GM12878 (cell line): ENCODE measurements at regions not wholly inside any gene's neighbourhood (a gene's known extent, or its start where the extent isn't known, plus 50 kb on each side); places are given as distances from the start of the nearest gene placed in this dataset.
"Not testable (repeated sequence)": the region's sequence is repeated elsewhere in the genome, so short reads cannot be mapped to it uniquely, and the experiment has no call there.

ENCODE experiments used
- ATAC-seq: fragments of 200-7000 bp; cut with Tn5 transposase; 3 replicates; pipeline ENCODE4 v1.9.1; 2020; ENCODE audit warnings: mild to moderate bottlenecking, moderate library complexity
- BruUV-seq: library from RNA; stranded (reverse); fragments of 400-500 nt; replicated peaks from 2 replicates; lab custom pipeline; 2021; lab: Mats Ljungman, UMichigan
- CTCF ChIA-PET: fragments of 300-600 bp; sonication (Branson Sonifier 250); formaldehyde crosslinking; extraction: SDS; loops from one replicate; lab custom pipeline; 2021; ENCODE audit warnings: inconsistent platforms; lab: Yijun Ruan, JAX
- POLR2A ChIA-PET: fragments of 350-600 bp; formaldehyde crosslinking; extraction: SDS; loops from one replicate; lab custom pipeline; 2021; ENCODE audit warnings: inconsistent platforms; lab: Charles Lee
- RAD21 ChIA-PET: fragments of 300-600 bp; sonication (Branson Sonifier 250); formaldehyde crosslinking; loops from one replicate; lab custom pipeline; 2023; ENCODE audit warnings: antibody characterized with exemption; ENCODE audit not compliant: unreplicated experiment; lab: Charles Lee
- SMC1A ChIA-PET: fragments of 300-600 bp; sonication (Branson Sonifier 250); formaldehyde crosslinking; loops from one replicate; lab custom pipeline; 2023; ENCODE audit not compliant: unreplicated experiment, uncharacterized antibody; lab: Charles Lee
- DNase-seq: peaks from one replicate; pipeline ENCODE4 v3.0.0-alpha.2; 2011; ENCODE audit warnings: low read depth, low spot score
- FAIRE-seq: peaks from 3 replicates; lab custom pipeline; 2011; peaks lifted over from hg19 to GRCh38; lab: Jason Lieb, UNC
- H2AFZ ChIP-seq: 2 replicates; pipeline ENCODE4 v1.6.0; 2011; ENCODE audit warnings: low read depth, low read length, control low read depth; ENCODE audit not compliant: control insufficient read depth
- H3K27ac ChIP-seq: 2 replicates; pipeline ENCODE4 v1.5.1; 2011; ENCODE audit warnings: control low read depth; ENCODE audit not compliant: control insufficient read depth, insufficient read depth
- H3K27me3 ChIP-seq, 2 experiments: replicated peaks in 1 of 2; 2 replicates each; pipeline versions ENCODE4 v1.6.0 to v1.6.1; 2011; ENCODE audit warnings: low read length in 1 of 2; ENCODE audit not compliant: control insufficient read depth in 2 of 2, insufficient read depth in 2 of 2
- H3K36me3 ChIP-seq, 2 experiments: 2 replicates each; pipeline ENCODE4 v1.5.1; 2011; ENCODE audit warnings: low read length in 1 of 2; ENCODE audit not compliant: control insufficient read depth in 2 of 2, insufficient read depth in 2 of 2
- H3K4me1 ChIP-seq: 2 replicates; pipeline ENCODE4 v1.6.1; 2011; ENCODE audit warnings: mild to moderate bottlenecking, low read length, moderate library complexity, mixed read lengths; ENCODE audit not compliant: control insufficient read depth, insufficient read depth
- H3K4me2 ChIP-seq: 2 replicates; pipeline ENCODE4 v1.6.0; 2011; ENCODE audit warnings: control low read depth; ENCODE audit not compliant: control insufficient read depth, insufficient read depth
- H3K4me3 ChIP-seq: fragments of 200-600 bp; sonication (generic); 2 replicates; pipeline ENCODE4 v1.5.1; 2016
- H3K79me2 ChIP-seq: 2 replicates; pipeline ENCODE4 v1.6.0; 2011; ENCODE audit warnings: low read length; ENCODE audit not compliant: control insufficient read depth, insufficient read depth
- H3K9ac ChIP-seq: 2 replicates; pipeline ENCODE4 v1.8.0; 2011; ENCODE audit warnings: low read length, control low read depth, mixed read lengths; ENCODE audit not compliant: control insufficient read depth, insufficient read depth
- H3K9me3 ChIP-seq: replicated peaks from 3 replicates; pipeline ENCODE4 v1.5.1; 2011; ENCODE audit warnings: mild to moderate bottlenecking, low read length; ENCODE audit not compliant: control insufficient read depth, insufficient read depth
- H4K20me1 ChIP-seq: 2 replicates; pipeline ENCODE4 v1.6.0; 2011; ENCODE audit not compliant: control insufficient read depth, insufficient read depth
- BCL11A ChIP-seq: IDR thresholded peaks from 2 replicates; pipeline ENCODE4 v1.6.1; 2011; ENCODE audit warnings: low read depth, low read length
- HSF1 ChIP-seq: fragments of 150-350 bp; IDR thresholded peaks from 2 replicates; pipeline ENCODE4 v1.6.1; 2014; ENCODE audit warnings: mild to moderate bottlenecking, low read depth, low read length
- IKZF2 ChIP-seq, 2 experiments: fragments of 450-650 bp; IDR thresholded peaks; 2 replicates each; pipeline ENCODE4 v1.6.1; 2017; ENCODE audit warnings: mild to moderate bottlenecking in 2 of 2, moderate library complexity in 2 of 2
- NFXL1 ChIP-seq: fragments of 450-650 bp; IDR thresholded peaks from 2 replicates; pipeline ENCODE4 v1.6.1; 2017; ENCODE audit warnings: antibody characterized with exemption, mild to moderate bottlenecking, borderline replicate concordance
- NR2C2 ChIP-seq: IDR thresholded peaks from 2 replicates; pipeline ENCODE4 v1.6.1; 2011; ENCODE audit warnings: borderline replicate concordance, low read depth; ENCODE audit not compliant: control insufficient read depth, insufficient read length
- NR2F1 ChIP-seq: fragments of 450-650 bp; conservative IDR thresholded peaks from 2 replicates; pipeline ENCODE4 v1.6.1; 2017; ENCODE audit warnings: mild to moderate bottlenecking
- POU2F2 ChIP-seq: IDR thresholded peaks from 3 replicates; pipeline ENCODE4 v1.6.1; 2011; ENCODE audit warnings: low read depth, mild to moderate bottlenecking, low read length, borderline replicate concordance
- RB1 ChIP-seq: fragments of 450-650 bp; formaldehyde crosslinking; IDR thresholded peaks from 2 replicates; pipeline ENCODE4 v1.6.1; 2017; ENCODE audit warnings: mild to moderate bottlenecking, borderline replicate concordance
- RBBP5 ChIP-seq: fragments of 200-600 bp; sonication (generic); conservative IDR thresholded peaks from 2 replicates; pipeline ENCODE4 v1.6.1; 2016
- TARDBP ChIP-seq: IDR thresholded peaks from 2 replicates; pipeline ENCODE4 v1.6.1; 2016; ENCODE audit warnings: borderline replicate concordance
- TCF12 ChIP-seq: IDR thresholded peaks from 2 replicates; pipeline ENCODE4 v1.6.1; 2011; ENCODE audit warnings: low read depth, mild to moderate bottlenecking, low read length
- ZSCAN29 ChIP-seq: fragments of 450-650 bp; IDR thresholded peaks from 2 replicates; pipeline ENCODE4 v1.6.1; 2017; ENCODE audit warnings: mild to moderate bottlenecking, moderate library complexity
- WGBS: methylation state at CpG from one replicate; pipeline ENCODE4 v1.1.6; 2016; ENCODE audit warnings: low lambda C conversion rate; ENCODE audit not compliant: insufficient replicate concordance, insufficient coverage; ENCODE audit errors: missing lambda C conversion rate; 5-methylcytosine and 5-hydroxymethylcytosine counted together
- in situ Hi-C: fragments of 300-500 bp; cut with MboI; formaldehyde crosslinking; loops from 9 replicates; pipeline ENCODE4 v1.14.3; 2018; ENCODE audit warnings: mixed read lengths
- intact Hi-C: fragments of 100-400 bp; cut with micrococcal nuclease; formaldehyde crosslinking; loops from one replicate; pipeline ENCODE4 v1.14.2; 2022; ENCODE audit not compliant: unreplicated experiment
- TF ChIP-seq, protein P1 (sequence below): IDR thresholded peaks from 2 replicates; pipeline ENCODE4 v1.6.1; 2011; ENCODE audit warnings: low read depth, mild to moderate bottlenecking, low read length, moderate library complexity, borderline replicate concordance; ENCODE audit errors: extremely low read depth
- TF ChIP-seq, protein P2 (sequence below): IDR thresholded peaks from 2 replicates; pipeline ENCODE4 v1.6.1; 2011; ENCODE audit warnings: mild to moderate bottlenecking, low read depth, low read length, moderate library complexity; ENCODE audit not compliant: insufficient replicate concordance
- TF ChIP-seq, protein P3 (sequence below): IDR thresholded peaks from 2 replicates; pipeline ENCODE4 v1.6.1; 2011; ENCODE audit warnings: borderline replicate concordance, low read depth, mild to moderate bottlenecking, moderate library complexity, mixed read lengths, low read length; ENCODE audit not compliant: insufficient read depth; ENCODE audit errors: extremely low read length

DNA sequence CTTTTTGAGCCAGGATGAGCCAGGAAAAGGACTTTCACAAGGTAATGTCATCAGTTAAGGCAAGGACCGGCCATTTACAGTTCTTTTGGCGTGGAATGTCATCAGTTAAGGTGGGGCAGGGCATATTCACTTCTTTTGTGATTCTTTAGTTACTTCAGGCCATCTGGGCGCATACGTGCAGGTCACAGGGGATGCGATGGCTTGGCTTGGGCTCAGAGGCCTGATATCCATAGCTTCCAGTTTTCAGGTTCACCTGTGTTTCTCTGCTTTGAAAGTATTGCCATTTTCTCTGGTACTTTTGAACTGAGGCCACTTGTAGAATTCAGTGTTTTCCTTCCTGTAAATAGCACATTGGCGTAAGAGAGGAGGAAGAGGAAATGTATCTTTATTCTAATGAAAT is 546.9 kb downstream of the NR2F2 start:
- FAIRE-seq, RAD21 ChIA-PET: not testable (repeated sequence)

GRCh38 chr15:96878129-96878528 is 547.6 kb downstream of the NR2F2 start:
- Histone ChIP-seq H3K9ac (no peak overlapping the region), H3K4me1 (no peaks in the 10 kb centered on the region), H3K4me2 (no peak overlapping the region), H3K36me3 (no peaks in the 10 kb centered on the region), H3K9me3 (no peaks in the 10 kb centered on the region), H3K79me2 (no peaks in the 10 kb centered on the region), H3K27me3 (no peaks in the 10 kb centered on the region), H4K20me1 (no peaks in the 10 kb centered on the region), H3K4me3 (no peak overlapping the region), H3K27ac (no peak overlapping the region), H2AFZ (no peak overlapping the region)
- ChIA-PET POLR2A (no interaction called here), SMC1A (no interaction called here), CTCF (interaction anchor here (0.6 to 1.3 kb wide), 2 partner anchors 11 to 540 kb away, joined by 3 to 4 read pairs; no protein-coding TSS in a partner anchor), RAD21 (no interaction called here)
- intact Hi-C loops = no loop called here
- ATAC-seq = no peak
- in situ Hi-C loops = no loop called here
- WGBS = 54% methylated on average over 2 of the region's 2 CpGs
- FAIRE-seq = no peak
- no peak for DNase-seq
- BruUV-seq = no TSS peak
- TF ChIP-seq NR2C2 = no peak
- TF ChIP-seq, protein P1, sequence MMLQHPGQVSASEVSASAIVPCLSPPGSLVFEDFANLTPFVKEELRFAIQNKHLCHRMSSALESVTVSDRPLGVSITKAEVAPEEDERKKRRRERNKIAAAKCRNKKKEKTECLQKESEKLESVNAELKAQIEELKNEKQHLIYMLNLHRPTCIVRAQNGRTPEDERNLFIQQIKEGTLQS = no peak
- no peak for TF ChIP-seq RB1
- no peak for TF ChIP-seq RBBP5
- TF ChIP-seq NR2F1 = no peak
- TF ChIP-seq TCF12 = no peak
- no peak for TF ChIP-seq POU2F2
- no peak for TF ChIP-seq TARDBP
- TF ChIP-seq, protein P2, sequence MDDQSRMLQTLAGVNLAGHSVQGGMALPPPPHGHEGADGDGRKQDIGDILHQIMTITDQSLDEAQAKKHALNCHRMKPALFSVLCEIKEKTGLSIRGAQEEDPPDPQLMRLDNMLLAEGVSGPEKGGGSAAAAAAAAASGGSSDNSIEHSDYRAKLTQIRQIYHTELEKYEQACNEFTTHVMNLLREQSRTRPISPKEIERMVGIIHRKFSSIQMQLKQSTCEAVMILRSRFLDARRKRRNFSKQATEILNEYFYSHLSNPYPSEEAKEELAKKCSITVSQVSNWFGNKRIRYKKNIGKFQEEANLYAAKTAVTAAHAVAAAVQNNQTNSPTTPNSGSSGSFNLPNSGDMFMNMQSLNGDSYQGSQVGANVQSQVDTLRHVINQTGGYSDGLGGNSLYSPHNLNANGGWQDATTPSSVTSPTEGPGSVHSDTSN = no peak
- TF ChIP-seq HSF1 = no peak
- TF ChIP-seq NFXL1 = no peak
- TF ChIP-seq IKZF2 (IDR thresholded peaks at IDR 0.05) = no peak
- TF ChIP-seq BCL11A = no peak
- no peak for TF ChIP-seq ZSCAN29
- TF ChIP-seq, protein P3, sequence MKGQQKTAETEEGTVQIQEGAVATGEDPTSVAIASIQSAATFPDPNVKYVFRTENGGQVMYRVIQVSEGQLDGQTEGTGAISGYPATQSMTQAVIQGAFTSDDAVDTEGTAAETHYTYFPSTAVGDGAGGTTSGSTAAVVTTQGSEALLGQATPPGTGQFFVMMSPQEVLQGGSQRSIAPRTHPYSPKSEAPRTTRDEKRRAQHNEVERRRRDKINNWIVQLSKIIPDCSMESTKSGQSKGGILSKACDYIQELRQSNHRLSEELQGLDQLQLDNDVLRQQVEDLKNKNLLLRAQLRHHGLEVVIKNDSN = no peak

More for the DNA sequence above, 546.9 kb downstream of the NR2F2 start:
- H3K9me3 ChIP-seq, DNase-seq, H2AFZ ChIP-seq, H4K20me1 ChIP-seq, BruUV-seq, H3K4me1 ChIP-seq, H3K27me3 ChIP-seq, H3K27ac ChIP-seq, POLR2A ChIA-PET, H3K4me3 ChIP-seq, H3K4me2 ChIP-seq, intact Hi-C loops, H3K36me3 ChIP-seq, H3K79me2 ChIP-seq, in situ Hi-C loops, ATAC-seq, H3K9ac ChIP-seq: not testable (repeated sequence)
- SMC1A ChIA-PET = interaction anchor here (0.6 kb wide), 1 partner anchor 43 kb away, joined by 3 read pairs; no protein-coding TSS in a partner anchor
- CTCF ChIA-PET = interaction anchor here (0.6 to 1.3 kb wide), 2 partner anchors 10 to 540 kb away, joined by 3 to 4 read pairs; no protein-coding TSS in a partner anchor
- WGBS = 65% methylated on average over 6 of the region's 6 CpGs
